ENCODE measurements at regions not wholly inside any gene's neighbourhood (a gene's known extent, or its start where the extent isn't known, plus 50 kb on each side); places are given as distances from the start of the nearest gene placed in this dataset.
"Not testable (repeated sequence)": the region's sequence is repeated elsewhere in the genome, so short reads cannot be mapped to it uniquely, and the experiment has no call there.

DNA sequence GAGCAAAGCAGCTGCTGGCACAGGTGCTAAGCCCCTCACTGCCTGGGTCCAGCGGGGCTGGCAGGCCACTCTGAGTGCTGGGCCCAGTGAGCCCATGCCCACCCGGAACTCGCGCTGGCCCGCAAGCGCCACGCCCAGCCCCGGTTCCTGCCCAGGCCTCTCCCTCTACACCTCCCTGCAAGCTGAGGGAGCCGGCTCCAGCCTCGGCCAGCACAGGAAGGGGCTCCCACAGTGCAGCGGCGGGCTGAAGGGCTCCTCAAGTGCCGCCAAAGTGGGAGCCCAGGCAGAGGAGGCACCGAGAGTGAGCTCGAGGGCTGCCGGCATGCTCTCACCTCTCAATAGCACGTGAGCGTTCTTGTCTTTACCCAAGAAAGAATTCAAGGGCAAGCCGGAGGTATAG is 219.5 kb upstream of the FRG2C start:
- ATAC-seq, DNase-seq: not testable (repeated sequence)

DNA sequence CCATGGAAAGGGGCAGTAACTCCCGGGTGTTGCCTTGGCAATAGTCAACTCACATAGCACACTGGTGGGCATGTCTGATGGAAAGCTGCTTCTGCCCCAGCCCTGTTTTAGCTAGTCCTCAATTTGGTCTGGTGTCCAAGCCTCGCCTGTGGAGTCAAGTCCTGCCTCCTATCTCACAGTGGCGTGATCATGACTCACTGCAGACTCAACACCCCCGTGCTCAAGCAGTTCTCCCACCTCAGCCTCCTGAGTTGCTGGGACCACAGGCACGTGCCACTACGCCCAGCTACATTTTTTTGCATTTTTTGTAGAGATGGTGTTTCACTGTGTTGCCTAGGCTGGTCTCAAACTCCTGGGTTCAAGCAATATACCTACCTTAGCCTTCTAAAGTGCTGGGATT is 218.9 kb upstream of the FRG2C start:
- not testable (repeated sequence) for ATAC-seq, DNase-seq

DNA sequence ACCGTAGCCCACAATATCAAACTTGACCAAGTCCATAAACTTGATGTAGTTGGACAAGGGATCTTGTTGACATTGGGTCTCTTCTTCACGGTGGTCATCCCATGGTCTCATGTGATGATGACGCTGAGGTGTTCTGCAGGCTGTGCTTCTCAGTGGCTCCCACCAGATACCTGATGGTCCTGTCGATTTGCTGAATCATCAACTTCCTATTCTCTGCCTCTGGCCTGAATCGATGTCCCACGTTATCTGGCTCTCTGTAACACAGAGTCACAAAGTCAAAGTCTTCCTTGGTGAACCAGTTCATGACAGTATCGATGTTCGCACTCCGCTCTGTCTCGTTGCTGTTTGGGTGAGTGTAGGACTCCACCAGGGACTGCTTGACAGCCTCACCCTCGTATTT is 217.2 kb upstream of the FRG2C start:
- ATAC-seq, DNase-seq: not testable (repeated sequence)

DNA sequence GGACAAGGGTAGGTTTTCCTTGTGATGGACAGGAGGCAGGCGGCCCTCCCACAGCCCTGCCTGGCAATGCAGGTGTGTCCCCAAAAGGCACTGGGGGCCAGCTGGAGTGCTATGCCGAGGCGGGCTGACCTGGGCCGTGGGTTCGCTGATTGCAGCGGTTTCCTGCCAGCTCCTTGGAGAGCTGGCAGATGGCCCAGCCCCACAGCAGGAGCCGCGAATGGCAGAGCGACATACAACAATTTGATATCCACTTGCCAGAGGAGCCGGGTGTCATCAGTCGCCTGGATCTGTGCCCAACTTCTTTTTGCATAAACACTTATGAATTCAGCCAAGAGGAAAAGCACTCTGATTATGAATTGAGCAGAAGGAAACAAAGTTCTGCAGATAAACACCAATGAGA is 210.8 kb upstream of the FRG2C start:
- DNase-seq, result not testable (repeated sequence)

DNA sequence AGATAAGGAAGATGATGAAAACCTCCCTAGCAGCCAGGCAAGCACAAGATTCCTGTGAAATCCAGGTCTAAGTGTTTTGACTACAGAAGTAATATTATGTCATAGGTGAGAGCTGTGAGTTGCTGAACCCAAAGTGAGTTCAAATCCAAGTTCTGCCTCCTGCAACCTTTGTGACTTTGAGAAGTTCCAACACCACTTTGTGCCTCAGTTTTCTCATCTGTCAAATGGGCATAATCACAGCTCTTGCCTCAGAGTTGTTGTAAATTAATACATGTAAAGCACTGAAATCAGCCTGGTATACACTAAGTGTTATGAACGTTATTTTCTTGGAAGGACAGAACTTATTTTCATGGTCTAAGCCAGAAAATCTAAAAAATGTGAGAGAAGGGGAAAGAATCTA is 210.3 kb upstream of the FRG2C start:
- not testable (repeated sequence) for ATAC-seq, DNase-seq

More for the DNA sequence above, 210.8 kb upstream of the FRG2C start:
- not testable (repeated sequence) for ATAC-seq

DNA sequence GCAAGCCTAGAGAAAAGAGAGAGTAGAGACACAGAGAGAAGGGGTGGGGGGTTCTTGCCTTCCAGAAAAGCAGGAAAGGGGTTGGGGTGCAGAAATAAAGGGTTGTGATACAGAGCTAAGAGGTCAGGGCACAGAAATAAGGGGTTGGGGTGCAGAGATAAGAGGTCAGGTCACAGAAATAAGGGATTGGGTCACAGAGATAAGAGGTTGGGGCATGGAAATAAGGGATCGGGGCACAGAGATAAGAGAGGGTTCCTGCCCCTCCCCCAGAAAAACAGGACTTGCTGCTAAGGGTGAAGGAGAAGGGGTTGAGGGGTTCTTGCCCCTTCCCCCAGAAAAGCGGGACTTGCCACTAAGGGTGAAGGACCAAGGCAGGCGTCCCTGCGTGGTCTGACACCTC is 189.6 kb upstream of the FRG2C start:
- not testable (repeated sequence) for DNase-seq, ATAC-seq

DNA sequence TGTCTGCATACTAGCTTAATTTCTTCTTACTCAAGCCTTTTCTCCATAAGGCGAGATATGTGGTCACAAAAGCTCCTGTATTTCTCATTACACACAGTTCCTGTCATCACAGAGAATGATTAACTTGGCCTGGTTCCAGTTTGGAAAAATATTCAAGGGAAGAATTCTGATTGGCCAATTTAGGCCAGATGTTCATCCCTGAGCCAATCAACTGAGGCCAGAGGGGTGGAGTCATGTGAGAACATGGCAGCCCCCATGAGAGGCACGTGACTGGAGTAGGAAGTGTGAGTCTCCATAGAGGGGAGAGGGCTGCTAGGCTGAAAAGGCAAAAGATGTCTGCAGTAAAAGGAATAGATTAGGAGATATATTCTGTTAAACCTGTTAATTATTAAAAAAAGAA is 167.5 kb upstream of the FRG2C start:
- not testable (repeated sequence) for ATAC-seq, DNase-seq

DNA sequence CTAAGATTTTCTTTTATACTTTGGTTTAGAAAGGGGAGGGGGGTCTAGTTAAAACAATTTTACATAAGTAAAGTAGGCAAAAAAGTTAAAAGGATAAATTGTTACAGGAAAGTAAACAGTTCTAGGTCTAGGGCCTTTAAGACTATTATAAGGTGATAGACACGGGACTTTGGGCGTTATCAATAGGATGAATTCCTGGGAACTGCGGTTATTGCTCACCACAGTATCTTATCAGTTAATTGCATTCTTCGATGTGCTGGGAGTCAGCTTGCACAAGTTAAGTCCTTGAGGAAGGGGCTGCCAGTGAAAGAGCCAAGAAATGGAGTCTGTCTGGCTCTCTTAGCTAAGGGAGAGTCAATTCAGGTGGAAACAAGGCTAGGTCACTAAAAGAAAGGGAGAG is 163.8 kb upstream of the FRG2C start:
- not testable (repeated sequence) for DNase-seq, ATAC-seq

DNA sequence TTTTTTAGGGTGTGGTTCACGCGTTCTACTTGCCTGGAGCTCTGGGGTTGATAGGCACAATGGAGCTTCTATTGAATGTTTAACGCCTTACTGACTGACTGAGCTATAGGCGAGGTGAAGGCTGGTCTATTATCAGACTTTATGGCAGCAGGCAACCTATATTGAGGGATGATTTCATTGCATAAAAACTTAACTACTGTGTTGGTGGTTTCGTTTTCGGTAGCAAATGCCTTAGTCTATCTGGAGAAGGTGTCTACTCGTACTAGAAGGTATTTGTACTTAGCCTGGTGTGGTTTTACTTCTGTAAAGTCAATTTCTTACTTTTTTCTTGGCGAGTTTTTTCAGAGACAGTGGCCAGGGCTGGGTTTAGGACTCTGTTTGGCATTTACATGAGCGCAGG is 162.0 kb upstream of the FRG2C start:
- not testable (repeated sequence) for DNase-seq, ATAC-seq

DNA sequence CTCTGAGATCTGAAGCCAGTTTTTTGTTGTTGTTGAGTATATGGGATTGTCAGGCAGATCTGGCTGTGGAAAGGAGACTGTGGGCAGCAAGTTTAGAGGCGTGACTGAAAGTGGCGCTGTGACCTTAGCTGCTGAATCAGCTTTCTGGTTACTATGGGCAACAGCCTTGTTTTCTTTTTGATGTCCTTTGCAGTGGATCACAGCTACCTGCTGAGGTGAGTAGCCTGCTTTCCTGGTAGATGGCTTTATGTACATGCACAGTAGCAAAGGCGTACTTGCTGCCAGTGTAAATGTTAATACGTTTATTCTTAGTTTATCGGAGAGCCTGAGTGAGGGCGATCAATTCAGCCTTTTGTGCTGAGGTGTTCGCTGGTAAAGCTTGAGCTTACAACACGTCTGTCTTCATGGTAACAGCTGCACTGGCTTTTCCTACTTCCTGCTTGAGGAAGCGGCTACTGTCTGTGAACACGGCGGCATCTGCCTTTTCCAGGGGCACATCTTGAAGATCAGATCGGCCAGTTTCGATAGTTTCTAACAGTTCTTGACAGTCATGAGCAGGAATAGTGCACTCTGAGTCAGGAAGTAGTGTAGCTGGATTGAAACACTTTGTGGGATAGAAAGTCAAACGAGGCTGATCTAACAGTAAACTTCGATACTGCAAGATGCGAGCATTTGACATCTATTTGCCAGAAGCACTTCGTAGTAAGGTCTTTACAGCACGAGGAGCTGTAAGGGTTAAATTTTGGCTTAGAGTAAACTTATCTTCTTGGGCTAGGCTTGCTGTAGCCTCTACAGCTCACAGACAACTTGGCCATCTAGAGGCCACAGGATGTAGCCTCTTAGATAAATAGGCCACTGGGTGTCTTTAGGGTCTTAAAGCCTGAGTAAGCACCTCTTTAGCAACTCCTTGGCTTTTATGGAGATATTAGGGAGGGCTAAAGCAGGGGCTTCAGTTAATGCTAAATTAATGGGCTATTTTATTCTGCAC is 161.1 kb upstream of the FRG2C start:
- ATAC-seq, DNase-seq: not testable (repeated sequence)

DNA sequence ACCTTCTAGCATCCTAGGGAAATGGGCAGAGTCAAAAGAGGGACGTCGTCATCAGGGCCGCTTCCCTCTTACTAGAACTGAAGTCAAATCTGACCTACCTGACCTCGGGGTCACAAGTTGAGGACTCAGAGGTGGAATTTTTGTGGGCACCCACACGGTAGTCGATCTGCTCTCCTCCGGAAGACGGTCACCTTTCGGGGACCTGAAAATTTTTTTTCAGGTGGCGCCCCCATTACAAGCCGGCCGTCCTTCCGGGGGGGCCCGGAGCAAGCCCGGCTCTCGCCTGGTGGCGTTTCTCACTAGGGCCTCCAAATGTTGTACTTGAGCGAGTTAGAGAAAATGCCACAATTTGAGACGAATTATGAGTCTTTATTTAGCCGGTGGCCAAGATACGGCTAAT is 157.5 kb upstream of the FRG2C start:
- ATAC-seq (no peak), DNase-seq (no peak)

DNA sequence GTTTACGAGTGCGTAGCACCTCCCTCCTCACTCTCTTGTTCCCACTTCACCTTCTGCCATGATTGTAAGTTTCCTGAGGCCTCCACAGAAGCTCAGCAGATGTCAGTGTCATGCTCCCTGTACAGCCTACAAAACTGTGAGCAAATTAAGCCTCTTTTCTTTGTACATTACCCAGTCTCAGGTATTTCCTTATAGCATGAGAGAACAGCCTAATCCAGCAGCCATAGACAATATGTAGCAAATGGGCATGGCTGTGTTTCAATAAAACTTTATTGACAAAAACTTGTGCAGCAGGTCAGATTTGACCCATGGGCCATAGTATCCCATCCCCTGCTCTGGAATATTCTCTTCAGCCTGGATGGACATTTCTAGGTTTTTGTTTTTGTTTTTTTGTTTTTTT is 156.2 kb upstream of the FRG2C start:
- not testable (repeated sequence) for ATAC-seq, DNase-seq

DNA sequence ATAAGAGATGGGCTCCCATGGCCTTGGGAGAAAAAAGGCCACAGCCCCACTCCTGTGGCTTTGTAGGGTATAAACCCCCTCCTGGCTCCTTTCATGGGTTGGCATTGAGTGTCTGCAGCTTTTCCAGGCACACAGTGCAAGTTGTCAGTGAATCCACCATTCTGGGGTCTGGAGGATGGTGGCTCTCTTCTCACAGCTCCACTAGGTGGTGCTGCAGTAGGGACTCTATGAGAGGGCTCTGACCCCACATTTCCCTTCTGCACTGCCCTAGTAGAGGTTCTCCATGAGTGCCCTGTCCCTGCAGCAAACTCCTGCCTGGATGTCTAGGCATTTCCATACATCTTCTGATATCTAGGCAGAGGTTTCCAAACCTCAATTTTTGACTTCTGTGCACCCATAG is 136.5 kb upstream of the FRG2C start:
- ATAC-seq, DNase-seq: not testable (repeated sequence)

DNA sequence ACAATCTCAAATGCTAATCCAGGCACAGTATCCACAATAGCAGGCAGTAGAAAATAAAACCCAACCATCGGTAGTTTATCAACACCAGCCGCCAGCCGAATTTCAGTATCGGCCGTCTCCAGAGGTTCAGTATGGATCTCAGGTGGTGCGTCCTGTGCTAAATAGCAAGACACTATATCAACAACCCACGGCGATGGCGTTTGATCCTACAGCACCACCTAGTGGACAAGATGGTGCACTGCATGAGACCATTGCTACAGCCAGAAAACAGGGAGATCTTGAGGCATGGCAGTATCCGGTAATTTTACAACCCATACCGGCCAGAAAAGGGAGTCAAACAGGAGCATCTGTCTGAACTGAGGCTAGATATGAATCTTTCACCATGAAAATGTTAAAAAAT is 112.0 kb upstream of the FRG2C start:
- not testable (repeated sequence) for ATAC-seq
- peak; percentile 20 for DNase-seq

DNA sequence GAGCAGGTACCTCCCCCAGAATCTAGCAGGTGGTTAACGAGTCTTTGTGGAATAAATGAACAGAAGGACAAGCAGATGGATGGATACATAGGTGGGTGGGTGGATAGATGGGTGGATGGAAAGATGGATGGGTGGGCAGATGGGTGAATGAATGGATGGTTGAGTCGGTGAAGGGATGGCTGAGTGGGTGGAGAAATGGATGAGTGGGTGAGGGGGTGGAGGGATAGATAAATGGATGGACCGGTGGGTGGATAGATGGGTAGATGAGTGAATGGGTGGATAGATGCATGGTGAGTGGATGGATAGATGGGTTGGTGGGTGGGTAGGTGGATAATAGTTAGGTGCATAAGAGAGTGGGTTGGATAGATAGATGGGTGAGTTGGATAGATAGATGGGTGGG is 99.7 kb upstream of the FRG2C start:
- not testable (repeated sequence) for DNase-seq, ATAC-seq

DNA sequence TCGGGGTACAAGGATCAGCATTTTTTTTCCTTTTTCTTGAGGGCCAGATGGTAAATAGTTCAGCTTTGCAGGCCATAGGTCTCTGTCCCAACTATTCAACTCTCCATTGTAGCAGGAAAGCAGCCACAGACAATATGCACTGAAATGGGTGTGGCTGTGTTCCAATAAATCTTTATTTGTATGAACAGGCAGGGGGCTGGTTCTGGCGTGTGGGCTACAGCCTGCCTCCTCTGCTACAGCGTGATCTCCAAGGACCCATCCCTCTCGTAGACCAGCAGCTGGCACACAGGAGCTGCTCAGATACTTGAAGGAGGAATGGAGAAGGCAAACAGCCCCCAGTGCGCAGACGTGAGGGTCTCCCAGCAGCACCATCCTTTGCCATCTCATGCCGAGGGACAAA is 91.8 kb upstream of the FRG2C start:
- DNase-seq, ATAC-seq: not testable (repeated sequence)

DNA sequence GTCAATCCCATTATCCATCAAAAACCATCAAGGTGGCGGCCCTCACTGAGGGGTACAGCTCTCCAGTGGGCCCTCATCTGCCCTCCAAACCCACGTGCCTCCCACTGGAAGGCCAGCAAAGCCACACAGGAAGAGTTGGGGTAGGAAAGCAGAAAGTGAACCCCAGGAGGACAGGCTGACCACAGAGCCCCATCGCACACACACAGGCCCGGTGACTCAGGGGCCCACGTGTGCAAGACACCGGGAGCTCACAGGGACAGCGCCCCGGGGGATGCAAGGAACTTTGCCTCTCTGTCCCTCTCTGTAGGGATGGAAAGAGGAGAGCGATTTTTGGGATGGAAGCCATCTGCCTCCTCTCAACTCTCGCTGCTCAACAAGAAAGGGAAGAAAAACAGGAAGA is 85.0 kb upstream of the FRG2C start:
- not testable (repeated sequence) for DNase-seq, ATAC-seq

DNA sequence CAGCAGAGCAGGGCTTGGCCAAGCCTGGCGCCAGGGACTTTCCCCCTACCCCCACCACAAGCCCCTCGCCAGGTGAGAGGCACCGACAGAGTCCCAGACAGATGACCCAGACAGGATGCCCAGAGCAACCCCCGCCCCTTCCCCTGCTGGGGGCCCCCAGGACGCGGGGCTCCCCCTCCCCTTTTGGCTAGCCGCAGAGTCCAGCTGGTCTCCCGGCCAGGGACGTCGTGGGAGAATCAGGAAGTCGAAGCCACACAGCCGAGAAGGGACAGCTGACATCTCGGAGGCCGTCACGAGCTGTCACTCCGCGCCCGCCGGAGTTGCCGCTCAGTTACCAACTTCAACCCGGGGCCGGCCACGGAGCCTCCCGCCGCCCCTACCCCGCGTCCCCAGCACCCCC is 84.6 kb upstream of the FRG2C start:
- not testable (repeated sequence) for DNase-seq, ATAC-seq

DNA sequence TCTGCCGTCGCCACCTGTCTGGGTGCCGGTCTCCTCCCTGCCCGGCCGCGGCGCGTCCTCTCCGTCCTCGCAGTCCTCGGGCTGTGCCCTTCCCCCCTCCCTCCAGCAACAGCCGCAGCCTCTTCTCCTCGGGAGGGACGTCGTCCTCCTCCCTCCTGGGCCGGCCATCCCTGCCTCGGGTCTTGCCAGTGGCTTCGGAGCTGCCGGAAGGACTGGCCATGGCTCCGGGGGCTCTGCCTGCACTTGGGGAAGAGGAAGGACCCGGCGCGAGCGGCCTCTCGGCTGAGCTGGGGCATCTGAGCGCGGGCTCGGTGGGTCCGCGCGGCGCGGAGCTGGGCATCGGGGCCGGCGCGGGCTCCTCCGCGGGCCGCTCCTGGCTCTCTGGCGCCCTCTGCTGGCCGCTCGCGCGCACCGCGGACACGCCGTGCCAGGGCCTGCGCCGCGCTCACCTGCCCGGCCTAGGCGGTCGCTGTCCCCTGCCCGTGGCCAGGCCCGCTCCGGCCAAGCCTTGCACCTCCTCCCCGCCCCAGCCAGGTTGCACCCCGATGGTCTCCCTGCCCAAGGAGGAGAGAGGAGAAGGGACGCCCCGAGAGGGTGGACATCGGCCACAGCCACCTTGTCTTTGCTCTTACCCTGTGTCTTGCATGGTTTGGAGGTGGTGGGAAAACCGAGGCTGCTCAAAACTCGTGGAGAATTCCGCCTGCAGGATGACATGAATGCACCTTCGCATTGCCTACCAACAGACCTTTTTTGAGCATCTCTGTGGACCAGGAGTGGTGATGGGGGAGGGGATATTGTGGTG is 83.9 kb upstream of the FRG2C start:
- not testable (repeated sequence) for ATAC-seq
- DNase-seq, result peak; percentile 68

DNA sequence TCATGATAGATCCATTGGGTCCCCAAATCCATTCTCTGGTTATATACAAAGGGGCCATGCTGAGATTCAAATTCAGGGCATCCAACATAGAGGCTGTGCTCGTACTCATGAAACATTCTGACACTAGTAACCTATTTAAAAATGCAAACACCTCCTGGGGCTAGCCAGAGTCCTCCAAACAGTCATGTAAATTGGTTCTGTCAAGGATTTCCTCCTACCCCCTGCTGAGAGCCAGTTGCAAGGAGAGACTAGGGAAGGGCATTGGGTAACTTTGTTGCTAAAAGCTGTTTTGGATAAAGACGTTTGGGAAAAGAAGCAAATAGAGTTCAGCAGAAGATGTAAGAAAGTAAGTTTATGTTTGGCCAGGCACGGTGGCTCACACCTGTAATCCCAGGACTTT is 81.6 kb upstream of the FRG2C start:
- not testable (repeated sequence) for DNase-seq, ATAC-seq

DNA sequence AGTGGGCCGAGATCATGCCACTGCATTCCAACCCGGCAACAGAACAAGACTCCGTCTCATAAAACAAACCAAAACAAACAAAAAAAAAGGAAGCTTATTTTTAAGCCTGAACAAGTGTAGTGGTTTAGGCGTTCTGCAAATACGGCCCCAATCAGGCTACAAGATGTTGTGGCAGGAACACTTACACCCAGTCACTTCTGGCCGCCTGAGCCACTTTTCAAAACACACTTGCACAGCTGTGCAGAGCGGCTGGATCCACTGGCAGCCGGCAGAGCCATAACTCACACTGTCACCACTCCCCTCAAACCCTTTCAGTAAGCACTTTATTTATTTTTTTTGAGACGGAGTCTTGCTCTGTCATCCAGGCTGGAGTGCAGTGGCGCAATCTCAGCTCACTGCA is 81.0 kb upstream of the FRG2C start:
- DNase-seq, ATAC-seq: not testable (repeated sequence)

DNA sequence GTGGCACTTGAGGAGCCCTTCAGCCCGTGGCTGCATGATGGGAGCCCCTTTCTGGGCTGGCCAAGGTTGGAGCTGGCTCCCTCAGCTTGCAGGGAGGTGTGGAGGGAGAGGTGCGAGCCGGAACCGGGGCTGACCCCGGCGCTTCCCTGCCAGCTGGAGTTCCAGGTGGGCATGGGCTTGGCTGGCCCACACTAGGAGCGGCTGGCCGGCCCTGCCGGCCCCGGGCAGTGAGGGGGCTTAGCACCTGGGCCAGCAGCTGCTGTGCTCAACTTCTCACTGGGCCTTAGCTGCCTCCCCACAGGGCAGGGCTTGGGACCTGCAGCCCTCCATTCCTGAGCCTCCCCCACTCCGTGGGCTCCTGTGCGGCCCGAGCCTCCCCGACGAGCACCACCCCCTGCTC is 76.4 kb upstream of the FRG2C start:
- not testable (repeated sequence) for DNase-seq, ATAC-seq

All from stimulated activated naive CD8-positive, alpha-beta T cell treated with anti-CD3 and anti-CD28 coated beads, Interleukin-15, Interleukin-2, amounts not matched to agents 100 U/mL and 50 U/mL, for 24 hours (primary cell).